ENCODE measurements at regions not wholly inside any gene's neighbourhood (a gene's known extent, or its start where the extent isn't known, plus 50 kb on each side); places are given as distances from the start of the nearest gene placed in this dataset.
"Not testable (repeated sequence)": the region's sequence is repeated elsewhere in the genome, so short reads cannot be mapped to it uniquely, and the experiment has no call there.

- TF ChIP-seq, protein P1, sequence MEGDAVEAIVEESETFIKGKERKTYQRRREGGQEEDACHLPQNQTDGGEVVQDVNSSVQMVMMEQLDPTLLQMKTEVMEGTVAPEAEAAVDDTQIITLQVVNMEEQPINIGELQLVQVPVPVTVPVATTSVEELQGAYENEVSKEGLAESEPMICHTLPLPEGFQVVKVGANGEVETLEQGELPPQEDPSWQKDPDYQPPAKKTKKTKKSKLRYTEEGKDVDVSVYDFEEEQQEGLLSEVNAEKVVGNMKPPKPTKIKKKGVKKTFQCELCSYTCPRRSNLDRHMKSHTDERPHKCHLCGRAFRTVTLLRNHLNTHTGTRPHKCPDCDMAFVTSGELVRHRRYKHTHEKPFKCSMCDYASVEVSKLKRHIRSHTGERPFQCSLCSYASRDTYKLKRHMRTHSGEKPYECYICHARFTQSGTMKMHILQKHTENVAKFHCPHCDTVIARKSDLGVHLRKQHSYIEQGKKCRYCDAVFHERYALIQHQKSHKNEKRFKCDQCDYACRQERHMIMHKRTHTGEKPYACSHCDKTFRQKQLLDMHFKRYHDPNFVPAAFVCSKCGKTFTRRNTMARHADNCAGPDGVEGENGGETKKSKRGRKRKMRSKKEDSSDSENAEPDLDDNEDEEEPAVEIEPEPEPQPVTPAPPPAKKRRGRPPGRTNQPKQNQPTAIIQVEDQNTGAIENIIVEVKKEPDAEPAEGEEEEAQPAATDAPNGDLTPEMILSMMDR (IDR thresholded peaks at IDR 0.05; ENCODE audit: insufficient read depth, low read length): not testable (repeated sequence)
- TF ChIP-seq REST (IDR thresholded peaks at IDR 0.05; ENCODE audit: insufficient replicate concordance, low read depth); POLR2AphosphoS5 (IDR thresholded peaks at IDR 0.05; ENCODE audit: low read depth); SPI1 (IDR thresholded peaks at IDR 0.05; ENCODE audit: borderline replicate concordance, low read depth): not testable (repeated sequence)
Observed at GRCh38 chr9:85433956-85434355, 307.8 kb downstream of the AGTPBP1 start.

Measured in HL-60 (cell line).